NCI-H2029 treated with DMSO at 0.1 percent for 48 hours (cell line): ENCODE measurements at regions not wholly inside any gene's neighbourhood (a gene's known extent, or its start where the extent isn't known, plus 50 kb on each side); places are given as distances from the start of the nearest gene placed in this dataset.

Source experiments
- DNase-seq: peaks from one replicate; lab custom pipeline; 2025; lab: John Stamatoyannopoulos, UW

- DNase-seq, result no peak
These were observed 188.7 kb downstream of the GADD45G start for GRCh38 chr9:89793551-89793950.

GRCh38 chr9:89794918-89795317 lies 190.1 kb downstream of the GADD45G start:
- DNase-seq, result peak; percentile 48

- peak; percentile 62 for DNase-seq
These were observed 190.9 kb downstream of the GADD45G start for GRCh38 chr9:89795538-89796195.

GRCh38 chr9:89796606-89797005 lies 191.8 kb downstream of the GADD45G start:
- DNase-seq, result no peak

GRCh38 chr9:89797255-89797654 lies 192.4 kb downstream of the GADD45G start:
- no peak for DNase-seq

GRCh38 chr9:89797937-89798455 lies 193.2 kb downstream of the GADD45G start:
- peak; percentile 25 for DNase-seq

GRCh38 chr9:89798547-89799120 lies 193.8 kb downstream of the GADD45G start:
- no peak for DNase-seq

- DNase-seq, result no peak
These were observed 194.4 kb downstream of the GADD45G start for GRCh38 chr9:89799221-89799620.

- DNase-seq, result no peak
These were observed 195.0 kb downstream of the GADD45G start for GRCh38 chr9:89799766-89800165.

- DNase-seq, result no peak
These were observed 196.5 kb downstream of the GADD45G start for GRCh38 chr9:89801341-89801740.

GRCh38 chr9:89801742-89802670 lies 197.2 kb downstream of the GADD45G start:
- DNase-seq, result no peak

GRCh38 chr9:89802781-89803355 lies 198.1 kb downstream of the GADD45G start:
- no peak for DNase-seq

- DNase-seq, result no peak
These were observed 198.6 kb downstream of the GADD45G start for GRCh38 chr9:89803403-89803802.

- no peak for DNase-seq
These were observed 200.1 kb downstream of the GADD45G start for GRCh38 chr9:89804766-89805531.

GRCh38 chr9:89805571-89806292 lies 200.9 kb downstream of the GADD45G start:
- DNase-seq, result no peak

GRCh38 chr9:89806371-89807100 lies 201.7 kb downstream of the GADD45G start:
- DNase-seq, result no peak

- DNase-seq, result no peak
These were observed 202.2 kb downstream of the GADD45G start for GRCh38 chr9:89807101-89807395.

GRCh38 chr9:89807682-89808075 lies 202.9 kb downstream of the GADD45G start:
- no peak for DNase-seq

GRCh38 chr9:89808076-89808755 lies 203.4 kb downstream of the GADD45G start:
- peak; percentile 47 for DNase-seq

- no peak for DNase-seq
These were observed 204.0 kb downstream of the GADD45G start for GRCh38 chr9:89808756-89809181.
